G401 (cell line): ENCODE measurements at regions not wholly inside any gene's neighbourhood (a gene's known extent, or its start where the extent isn't known, plus 50 kb on each side); places are given as distances from the start of the nearest gene placed in this dataset.

ENCODE experiments used
- DNase-seq: peaks from one replicate; pipeline ENCODE4 v3.0.0-alpha.2; 2015; ENCODE audit warnings: low spot score
- in situ Hi-C: cut with HindIII; loops from 2 replicates; pipeline ENCODE4 v1.10.0; 2016; ENCODE audit warnings: low sequenced_read_pairs, mixed read lengths

DNA sequence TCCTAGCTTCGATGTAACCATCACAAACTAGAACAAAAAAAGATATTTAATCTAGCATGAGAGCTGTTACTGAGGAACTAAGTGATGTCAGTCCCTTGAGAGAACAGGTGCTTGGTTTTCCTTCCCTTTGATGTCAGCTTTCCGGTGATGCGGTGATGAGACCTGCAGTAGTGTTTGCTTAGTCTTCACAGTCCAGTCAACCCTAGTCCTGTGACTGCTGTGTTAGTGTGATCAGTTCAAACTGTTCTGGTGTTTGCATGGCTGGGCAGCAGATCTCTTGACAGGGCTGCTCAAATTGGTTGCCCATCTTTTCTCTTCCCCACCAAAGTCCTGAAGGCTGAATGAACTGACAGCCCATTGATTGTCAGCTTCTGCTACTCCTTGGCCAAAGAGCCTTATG lies 608.6 kb upstream of the DAB2 start:
- in situ Hi-C loops, result no loop called here
- DNase-seq, result no peak

DNA sequence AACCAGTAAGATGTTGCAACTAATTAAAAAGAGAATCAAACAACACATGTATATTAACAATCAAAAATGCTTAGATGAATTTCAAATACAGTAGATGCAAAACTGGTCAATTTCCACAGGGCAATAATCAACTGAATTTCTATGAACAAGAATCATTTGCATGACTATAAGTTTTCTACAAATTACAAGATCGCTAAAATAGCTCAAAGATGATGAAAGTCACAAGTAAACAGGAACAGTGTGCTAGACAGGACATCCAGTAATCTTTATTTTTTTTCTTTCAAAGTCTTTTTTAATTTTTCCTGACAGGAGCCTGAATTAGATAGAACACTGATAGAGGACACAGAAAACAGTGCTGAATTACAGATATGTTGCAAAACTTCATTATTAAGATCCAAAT lies 608.2 kb upstream of the DAB2 start:
- in situ Hi-C loops, result no loop called here
- no peak for DNase-seq

DNA sequence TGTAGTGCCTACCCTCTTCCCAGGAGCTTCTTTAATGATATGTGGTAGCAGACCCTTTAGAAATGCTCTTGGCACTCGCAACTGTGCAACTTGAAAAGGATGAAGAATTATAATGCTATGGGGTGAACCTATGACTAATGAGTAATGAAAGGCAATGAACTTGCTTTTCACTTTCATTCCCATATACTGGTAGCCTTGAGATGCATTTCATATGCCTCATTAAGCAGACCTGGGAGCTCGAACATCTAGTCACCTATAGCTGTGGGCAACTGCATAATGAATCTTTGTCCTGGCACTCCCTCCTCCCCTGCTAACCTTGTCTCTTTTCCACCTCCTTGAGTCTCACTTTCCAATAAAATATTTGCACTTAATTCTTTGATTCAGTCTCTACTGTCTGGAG lies 605.9 kb upstream of the DAB2 start:
- in situ Hi-C loops, result no loop called here
- DNase-seq, result no peak

DNA sequence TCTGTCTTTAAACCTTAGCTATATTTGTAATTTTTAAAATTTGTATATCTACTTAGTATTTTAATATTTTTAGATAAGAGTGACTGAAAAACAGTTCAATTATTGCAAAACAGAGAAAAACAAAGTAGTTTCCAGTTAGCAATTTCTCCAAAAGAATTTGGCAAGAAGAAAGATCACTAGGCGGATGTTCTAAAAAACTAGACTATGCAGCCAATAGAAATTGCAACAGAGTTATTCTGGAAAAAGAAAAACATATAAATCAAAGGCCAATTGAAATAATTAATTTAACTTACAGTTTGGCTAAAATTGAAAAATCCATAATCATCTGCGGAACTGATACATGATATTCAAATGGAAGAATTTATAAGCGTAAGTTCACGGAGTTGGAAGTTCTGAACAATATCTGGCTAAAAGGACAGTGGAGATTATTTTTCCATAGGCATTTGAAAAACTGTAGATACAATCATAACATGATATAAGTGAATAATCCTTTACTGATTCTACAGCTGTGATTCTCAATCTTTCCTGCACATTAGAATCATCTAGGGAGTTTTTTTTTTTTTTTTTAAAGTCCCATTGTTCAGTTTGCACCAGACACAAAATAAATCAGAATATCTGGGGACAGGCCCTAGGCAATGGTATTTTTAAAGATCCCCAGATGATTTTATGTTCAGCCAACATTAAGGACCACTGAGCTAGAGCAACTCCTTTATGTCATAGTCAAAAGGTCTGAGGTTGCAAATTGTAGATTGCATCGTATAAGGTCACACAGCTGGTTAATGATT lies 605.1 kb upstream of the DAB2 start:
- in situ Hi-C loops, result no loop called here

DNA sequence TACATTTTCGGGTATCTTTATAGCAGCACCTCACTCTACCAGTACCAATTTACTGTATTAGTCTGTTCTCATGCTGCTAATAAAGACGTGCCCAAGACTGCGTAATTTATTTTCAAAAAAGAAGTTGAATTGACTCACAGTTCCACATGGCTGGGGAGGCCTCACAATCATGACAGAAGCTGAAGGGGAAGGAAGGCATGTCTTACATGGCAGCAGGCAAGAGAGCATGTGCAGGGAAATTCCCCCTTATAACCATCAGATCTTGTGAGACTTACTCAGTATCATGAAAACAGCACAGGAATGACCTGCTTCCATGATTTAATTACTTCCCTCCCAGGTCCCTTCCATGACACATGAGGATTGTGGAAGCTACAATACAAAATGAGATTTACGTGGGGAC lies 602.6 kb upstream of the DAB2 start:
- DNase-seq, result no peak
- in situ Hi-C loops, result no loop called here

More for the DNA sequence above, 605.1 kb upstream of the DAB2 start:
- no peak for DNase-seq

DNA sequence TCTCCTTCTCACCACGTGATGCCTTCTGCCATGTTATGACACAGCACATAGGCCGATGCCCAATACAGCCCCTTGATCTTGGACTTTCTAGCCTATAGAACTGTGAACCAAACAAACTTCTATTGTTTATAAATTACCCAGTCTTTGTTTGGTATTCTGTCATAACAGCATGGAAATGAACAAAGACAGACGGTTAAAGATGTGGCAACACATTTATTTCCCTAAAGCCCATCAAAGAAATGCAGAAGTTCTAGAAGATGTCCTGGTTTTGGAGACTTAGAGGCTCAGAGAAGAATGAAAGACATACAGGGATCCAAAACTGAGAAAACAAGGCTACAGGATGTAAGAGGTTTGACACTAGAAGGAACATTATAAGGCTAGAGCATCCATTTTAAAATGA lies 600.8 kb upstream of the DAB2 start:
- in situ Hi-C loops, result no loop called here
- no peak for DNase-seq

DNA sequence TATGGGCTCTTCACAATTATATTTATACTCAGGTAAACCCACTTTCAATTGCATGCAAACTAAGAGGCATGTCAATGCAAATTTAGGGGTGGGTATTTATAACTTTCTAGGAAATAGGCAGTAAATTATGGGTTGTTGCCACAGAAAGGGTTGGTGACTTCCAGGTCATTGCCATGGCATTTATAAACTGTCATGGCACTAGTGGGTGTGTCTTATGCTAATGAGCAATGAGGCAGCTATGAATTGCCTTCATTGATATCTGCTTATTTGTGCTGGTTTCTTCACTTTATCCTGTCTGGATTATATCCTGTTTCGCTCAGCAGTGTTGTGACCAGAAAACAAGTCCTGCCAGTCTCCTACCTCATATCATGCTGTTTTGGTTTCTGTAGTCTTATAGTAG lies 597.3 kb upstream of the DAB2 start:
- DNase-seq, result no peak
- in situ Hi-C loops, result no loop called here

DNA sequence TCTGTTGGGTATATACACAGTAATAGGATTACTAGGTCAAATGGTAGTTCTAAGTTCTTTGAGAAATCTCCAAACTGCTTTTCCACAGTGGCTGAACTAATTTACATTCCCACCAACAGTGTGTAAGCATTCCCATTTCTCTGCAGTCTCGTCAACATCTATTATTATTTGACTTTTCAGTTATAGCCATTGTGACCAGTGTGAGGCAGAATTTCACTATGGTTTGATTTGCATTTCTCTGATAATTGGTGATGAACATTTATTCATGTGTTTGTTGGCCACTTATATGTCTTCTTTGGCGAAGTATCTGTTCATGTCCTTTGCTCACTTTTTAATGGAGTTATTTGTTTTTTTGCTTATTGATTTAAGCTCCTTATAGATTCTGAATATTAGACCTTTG lies 596.2 kb upstream of the DAB2 start:
- no peak for DNase-seq
- in situ Hi-C loops, result no loop called here

DNA sequence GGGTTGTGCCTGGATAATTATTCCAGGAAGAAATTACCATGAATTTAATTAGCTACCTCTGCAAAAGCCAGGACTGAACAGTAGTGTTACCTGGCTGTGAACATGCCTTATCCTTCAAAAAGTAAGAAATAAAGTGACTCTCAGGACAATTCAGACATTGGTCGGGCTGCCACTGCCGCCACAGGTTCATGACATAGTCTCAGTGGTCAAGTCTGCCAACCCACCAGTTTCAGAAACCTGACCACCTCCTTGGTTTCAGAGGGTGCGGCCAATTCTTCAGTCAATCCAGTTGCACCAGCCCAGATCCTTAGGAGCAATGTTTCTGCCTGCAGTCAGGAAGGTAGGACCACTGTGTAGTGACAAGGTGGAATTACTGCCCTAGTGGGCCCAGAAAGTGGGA lies 593.1 kb upstream of the DAB2 start:
- DNase-seq, result no peak
- in situ Hi-C loops, result no loop called here

DNA sequence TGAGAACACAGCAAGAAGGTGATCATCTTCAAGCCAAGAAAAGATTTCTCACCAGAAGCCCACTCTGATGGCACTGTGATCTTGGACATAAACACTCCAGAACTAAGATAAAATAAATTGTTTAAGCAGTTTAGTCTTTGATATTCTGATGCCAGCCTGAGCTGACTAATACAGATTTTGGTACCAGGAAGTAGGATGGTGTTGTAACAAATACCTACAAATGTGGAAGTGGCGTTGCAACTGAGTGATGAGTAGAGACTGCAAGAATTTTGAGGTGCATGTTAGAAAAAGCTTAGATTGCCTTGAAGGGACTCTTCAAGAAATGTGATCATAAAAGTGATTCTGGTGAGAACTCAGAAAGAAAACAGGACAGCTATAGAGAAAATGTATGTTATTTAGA lies 592.4 kb upstream of the DAB2 start:
- in situ Hi-C loops, result no loop called here
- no peak for DNase-seq

DNA sequence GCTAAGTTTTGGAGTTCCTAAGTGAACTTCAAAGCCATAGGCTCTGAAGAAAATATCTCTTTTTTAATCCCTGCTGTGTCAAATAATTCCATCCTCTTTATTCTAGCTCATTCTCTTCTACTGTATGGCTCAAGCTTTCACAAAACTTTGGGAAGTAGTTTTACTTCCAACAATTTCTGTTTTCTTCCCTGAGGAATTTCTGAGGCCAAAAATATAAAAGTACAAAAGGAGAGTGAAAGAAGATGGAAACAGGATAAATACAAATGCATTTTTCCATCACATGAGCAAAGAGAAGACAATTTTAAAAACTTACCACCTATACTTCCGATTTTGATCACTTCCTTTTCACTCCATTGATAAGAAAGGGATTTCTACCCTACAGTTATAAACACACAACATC lies 585.7 kb upstream of the DAB2 start:
- DNase-seq, result no peak
- in situ Hi-C loops, result no loop called here

DNA sequence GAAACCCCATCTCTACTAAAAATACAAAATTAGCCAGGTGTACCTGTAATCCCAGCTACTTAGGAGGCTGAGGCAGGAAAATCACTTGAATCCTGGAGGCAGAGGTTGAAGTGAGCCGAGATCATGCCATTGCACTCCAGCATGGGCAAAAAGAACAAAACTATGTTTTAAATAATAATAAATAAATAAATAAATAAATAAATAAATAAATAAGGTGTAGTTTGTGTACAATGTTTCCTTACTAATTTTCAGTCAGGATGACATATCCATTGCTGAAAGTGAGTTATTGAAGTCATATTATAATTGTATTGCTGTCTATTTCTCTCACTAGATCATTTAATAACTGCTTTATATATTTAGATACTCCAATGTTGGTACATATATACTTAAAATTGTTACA lies 581.5 kb upstream of the DAB2 start:
- in situ Hi-C loops, result no loop called here
- DNase-seq, result no peak

DNA sequence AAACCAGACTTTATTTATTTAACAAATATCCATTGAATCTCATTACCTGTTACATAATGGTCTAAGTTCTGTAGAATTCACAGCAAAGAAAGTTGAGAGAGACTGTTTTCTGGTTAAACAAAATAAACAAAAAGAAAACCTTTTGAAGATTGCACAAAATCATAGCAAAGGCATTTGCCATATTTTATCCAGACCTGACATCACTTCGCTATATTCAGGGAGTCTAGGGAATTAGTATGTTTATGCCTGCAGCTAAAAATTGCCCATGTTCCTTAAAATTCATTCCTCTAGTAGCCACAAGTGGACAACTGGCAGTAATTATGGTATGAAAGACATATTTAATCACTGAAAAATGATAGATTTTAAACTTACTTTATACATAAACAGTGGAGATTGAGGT lies 577.0 kb upstream of the DAB2 start:
- in situ Hi-C loops, result no loop called here
- DNase-seq, result no peak

DNA sequence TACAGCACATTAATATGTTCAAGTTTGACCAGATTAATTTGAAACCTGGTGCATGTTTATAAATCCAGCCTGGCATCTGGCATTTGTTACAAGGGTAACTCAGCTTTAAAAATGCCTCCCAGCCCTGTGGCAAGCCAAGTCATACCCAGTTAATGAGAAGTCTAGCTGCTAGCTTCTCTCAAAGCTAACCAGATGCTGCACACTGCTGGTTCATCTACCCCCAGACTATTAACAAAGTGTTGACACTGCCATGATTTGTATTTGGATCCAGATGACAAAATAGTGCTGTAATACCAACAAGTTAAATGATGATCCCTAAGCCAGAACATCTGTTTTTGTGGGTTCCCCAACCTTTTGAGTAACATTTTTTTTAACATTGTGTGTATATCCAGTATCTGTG lies 573.7 kb upstream of the DAB2 start:
- in situ Hi-C loops, result no loop called here
- DNase-seq, result no peak

DNA sequence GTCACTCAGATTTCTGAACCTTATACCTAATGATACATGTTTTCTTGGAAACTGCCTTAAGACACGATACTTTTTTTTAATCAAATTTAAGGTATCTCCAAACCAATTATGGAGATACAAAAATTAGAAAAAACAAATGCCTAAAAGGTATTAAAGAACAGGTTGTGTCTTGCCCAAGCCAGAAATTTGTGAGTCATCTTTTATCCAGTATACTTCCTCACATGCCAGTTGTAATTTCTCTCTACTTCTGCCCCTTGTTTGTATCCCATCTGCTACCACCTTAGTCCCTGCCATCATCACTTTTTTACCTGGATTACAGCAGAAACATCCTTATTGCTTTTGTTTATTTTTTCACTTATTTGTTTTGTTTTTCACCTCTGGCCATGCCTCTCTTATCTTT lies 571.2 kb upstream of the DAB2 start:
- no peak for DNase-seq
- in situ Hi-C loops, result no loop called here

DNA sequence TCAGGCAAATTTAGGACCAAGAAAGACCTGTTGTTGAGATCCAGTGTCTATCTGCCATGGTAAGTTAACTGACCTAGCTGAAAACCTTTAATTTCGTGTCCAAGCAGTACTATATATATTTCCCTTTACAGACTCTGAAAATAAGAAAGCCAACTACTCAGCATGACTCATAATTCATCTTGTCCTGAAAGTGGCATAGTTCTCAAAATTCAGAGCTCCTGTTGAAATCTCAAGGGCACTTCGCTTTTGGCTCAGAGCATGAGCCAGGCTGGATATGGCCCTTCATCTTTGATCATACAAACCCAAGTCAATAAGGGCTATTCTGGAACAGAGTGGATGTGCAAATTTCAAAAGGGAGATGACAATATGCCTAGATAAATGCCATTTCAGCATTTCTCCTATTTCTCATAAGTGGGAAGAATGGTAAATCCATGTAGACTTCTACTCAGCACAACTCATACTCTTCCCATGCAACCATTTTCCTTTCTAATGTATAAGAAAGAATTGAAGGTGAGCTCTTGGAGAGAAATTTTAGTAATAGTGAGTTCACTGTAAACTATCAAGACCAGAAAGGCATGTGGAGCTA lies 567.9 kb upstream of the DAB2 start:
- no peak for DNase-seq
- in situ Hi-C loops, result no loop called here

DNA sequence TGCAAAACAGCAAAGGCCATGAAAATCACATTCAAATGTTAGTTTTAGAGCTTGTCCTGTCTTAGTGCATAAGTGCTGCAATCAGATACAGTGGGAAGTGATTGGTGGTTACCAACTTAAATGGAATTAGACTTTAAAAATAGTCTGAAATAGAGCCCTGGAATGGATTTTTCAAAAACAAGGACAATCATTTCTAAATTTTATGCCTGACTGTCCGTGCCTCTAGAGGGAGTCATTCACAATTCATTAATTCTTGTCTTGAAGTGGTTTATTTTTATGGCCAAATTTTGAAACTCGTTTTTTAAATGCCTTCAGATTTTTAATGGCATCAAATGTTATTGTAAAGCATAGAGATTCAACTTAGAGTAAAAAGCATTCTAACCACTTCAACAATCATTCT lies 561.8 kb upstream of the DAB2 start:
- in situ Hi-C loops, result no loop called here

DNA sequence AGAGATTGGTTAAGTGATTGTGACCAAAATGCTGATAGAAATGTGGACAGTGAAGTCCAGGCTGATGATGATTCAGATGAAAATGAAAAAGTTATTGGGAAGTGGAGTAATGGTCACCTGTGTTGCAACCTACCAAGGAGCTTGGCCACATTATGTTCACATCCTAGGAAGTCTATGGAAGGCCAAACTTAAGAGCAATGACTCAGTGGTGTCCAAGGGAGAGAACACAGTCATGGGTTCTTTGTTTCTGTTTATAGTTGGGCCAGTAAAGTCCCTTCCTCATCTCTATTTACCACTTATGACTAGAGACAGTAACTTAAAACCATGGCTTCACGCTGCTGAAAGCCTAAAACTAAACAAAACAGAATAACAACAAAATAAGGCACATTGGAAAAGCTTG lies 555.3 kb upstream of the DAB2 start:
- DNase-seq, result no peak
- in situ Hi-C loops, result no loop called here

More for the DNA sequence above, 561.8 kb upstream of the DAB2 start:
- no peak for DNase-seq

DNA sequence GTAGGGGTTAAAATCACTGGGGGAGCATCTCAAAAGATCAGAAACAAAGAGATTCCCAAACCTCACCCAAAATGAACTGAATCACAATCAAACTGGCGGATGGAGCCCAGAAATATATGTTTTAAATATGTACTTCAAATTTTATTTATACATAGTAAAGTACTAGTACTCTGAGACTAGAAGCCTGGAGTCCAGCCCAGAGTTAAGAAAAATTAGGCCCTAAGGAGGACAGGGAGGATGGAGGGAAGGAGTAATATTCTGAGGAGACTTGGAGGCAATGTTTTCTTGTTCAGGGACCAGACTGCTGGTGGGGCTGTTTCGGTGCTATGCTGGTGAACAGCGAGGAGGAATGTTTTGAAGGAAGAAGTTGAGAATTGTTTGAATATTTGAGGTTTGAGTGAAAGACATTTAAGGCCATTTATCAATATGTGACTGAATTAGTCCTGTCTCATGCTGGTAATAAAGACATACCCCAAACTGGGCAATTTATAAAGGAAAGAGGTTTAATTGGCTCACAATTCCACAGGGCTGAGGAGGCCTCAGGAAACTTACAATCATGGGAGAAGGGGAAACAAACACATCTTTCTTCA lies 552.4 kb upstream of the DAB2 start:
- no peak for DNase-seq

DNA sequence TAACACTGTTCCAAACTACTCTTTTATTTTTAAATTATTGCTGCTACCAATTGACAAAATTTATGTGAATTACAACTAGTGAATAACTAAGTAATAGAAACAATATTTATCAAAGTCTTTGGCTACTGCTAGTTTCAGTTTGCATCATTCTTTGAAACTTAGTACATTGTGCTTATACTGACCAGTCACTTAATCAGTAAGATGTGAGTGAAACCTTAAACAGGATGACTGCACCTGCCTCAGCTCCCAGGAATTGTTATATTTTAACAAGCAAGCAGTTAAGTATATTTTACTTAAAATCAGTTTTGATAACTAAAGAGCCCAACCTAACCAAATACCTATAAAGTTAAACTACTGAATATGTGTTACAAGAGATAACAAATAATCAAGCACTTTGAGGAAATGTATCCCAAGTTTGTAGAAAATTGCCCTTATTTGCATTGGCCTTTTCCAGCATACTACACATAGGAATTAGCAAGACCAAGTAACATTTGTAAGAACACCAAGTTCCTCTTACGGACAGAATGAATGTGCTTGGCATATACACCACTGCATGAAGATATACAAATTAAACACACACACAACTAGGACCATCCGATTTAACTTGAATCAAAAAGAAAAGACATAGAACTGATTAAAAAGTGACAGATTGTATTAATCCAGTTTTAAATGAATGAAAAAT lies 545.5 kb upstream of the DAB2 start:
- in situ Hi-C loops, result no loop called here

More for the DNA sequence above, 552.4 kb upstream of the DAB2 start:
- in situ Hi-C loops, result no loop called here

More for the DNA sequence above, 545.5 kb upstream of the DAB2 start:
- DNase-seq, result no peak
